Fibroblast of lung (primary cell): ENCODE measurements at regions not wholly inside any gene's neighbourhood (a gene's known extent, or its start where the extent isn't known, plus 50 kb on each side); places are given as distances from the start of the nearest gene placed in this dataset.
A peak's percentile ranks its signal among the peaks of the same experiment; 100 is the strongest.

Experiments used
- DNase-seq, 2 donors: peaks; one replicate each; pipeline versions ENCODE4 v3.0.0 to v3.0.0-alpha.2; 2010; ENCODE audit warnings: low read depth in 2 of 2
- H2AFZ ChIP-seq: 2 replicates; pipeline ENCODE4 v1.5.1; 2012; ENCODE audit warnings: low read length, control low read depth, inconsistent platforms
- H3K27ac ChIP-seq: 2 replicates; pipeline ENCODE4 v1.5.1; 2011; ENCODE audit warnings: low read length, control low read depth; ENCODE audit not compliant: insufficient read depth
- H3K27me3 ChIP-seq: 2 replicates; pipeline ENCODE4 v1.5.1; 2011; ENCODE audit warnings: mild to moderate bottlenecking, low read length; ENCODE audit not compliant: control insufficient read depth, insufficient read depth
- H3K36me3 ChIP-seq: 2 replicates; pipeline ENCODE4 v1.5.1; 2011; ENCODE audit warnings: low read length; ENCODE audit not compliant: control insufficient read depth, insufficient read depth
- H3K4me1 ChIP-seq: 2 replicates; pipeline ENCODE4 v1.5.1; 2011; ENCODE audit warnings: low read length; ENCODE audit not compliant: control insufficient read depth, insufficient read depth; ENCODE audit errors: extremely low read depth
- H3K4me2 ChIP-seq: 2 replicates; pipeline ENCODE4 v1.5.1; 2011; ENCODE audit warnings: low read length, control low read depth; ENCODE audit not compliant: insufficient read depth; ENCODE audit errors: extremely low read depth
- H3K4me3 ChIP-seq, 4 experiments: fragments of 200-600 bp in 1 of 4; sonication (generic) in 1 of 4; replicated peaks in 1 of 4; 2 replicates each; pipeline ENCODE4 v1.5.1; 2011 to 2016; ENCODE audit warnings: low read length in 4 of 4, low read depth in 3 of 4, mild to moderate bottlenecking in 3 of 4, control low read depth in 2 of 4, inconsistent platforms in 1 of 4, mixed read lengths in 1 of 4; ENCODE audit not compliant: insufficient read depth in 1 of 4; ENCODE audit errors: control extremely low read depth in 1 of 4
- H3K79me2 ChIP-seq: 2 replicates; pipeline ENCODE4 v1.5.1; 2012; ENCODE audit warnings: mild to moderate bottlenecking, low read length, inconsistent platforms; ENCODE audit not compliant: control insufficient read depth, insufficient read depth
- H3K9ac ChIP-seq: 2 replicates; pipeline ENCODE4 v1.5.1; 2011; ENCODE audit warnings: mild to moderate bottlenecking, low read length, control low read depth; ENCODE audit not compliant: insufficient read depth
- H3K9me3 ChIP-seq: 2 replicates; pipeline ENCODE4 v1.5.1; 2012; ENCODE audit warnings: low read depth, low read length; ENCODE audit not compliant: control insufficient read depth, insufficient read depth
- H4K20me1 ChIP-seq: 2 replicates; pipeline ENCODE4 v1.5.1; 2011; ENCODE audit warnings: low read length; ENCODE audit not compliant: control insufficient read depth, insufficient read depth; ENCODE audit errors: extremely low read depth
- CTCF ChIP-seq, 2 donors: IDR thresholded peaks in 1 of 2; conservative IDR thresholded peaks in 1 of 2; 1 replicate in 1 of 2; 2 replicates in 1 of 2; pipeline ENCODE4 v1.5.1; 2011 to 2012; ENCODE audit warnings: low read length in 2 of 2, control low read depth in 1 of 2, inconsistent platforms in 1 of 2, low read depth in 1 of 2, mild to moderate bottlenecking in 1 of 2
- EZH2 ChIP-seq: IDR thresholded peaks from 2 replicates; pipeline ENCODE4 v1.5.1; 2012; ENCODE audit warnings: low read length, control low read depth, mild to moderate bottlenecking; ENCODE audit errors: missing control alignments

GRCh38 chr11:27200779-27201453 lies 160.3 kb downstream of the BBOX1 start:
- Histone ChIP-seq H2AFZ (no peak overlapping the region), H3K4me1 (peaks cover 10% of the 10 kb centered on the region), H3K27ac (no peak overlapping the region), H3K9ac (no peak overlapping the region), H3K27me3 (no peaks in the 10 kb centered on the region), H3K36me3 (no peaks in the 10 kb centered on the region), H4K20me1 (no peaks in the 10 kb centered on the region), H3K79me2 (no peaks in the 10 kb centered on the region), H3K9me3 (no peaks in the 10 kb centered on the region), H3K4me2 (no peak overlapping the region), H3K4me3 (no peak overlapping the region)
- DNase-seq, result no peak
- TF ChIP-seq EZH2 (no peak), CTCF (conservative IDR thresholded peaks at IDR 0.05 in 1 of 2, IDR thresholded peaks at IDR 0.05 in 1 of 2; ENCODE audit: low read depth in 1 of 2, low read length in 2 of 2) (no peak)

DNA sequence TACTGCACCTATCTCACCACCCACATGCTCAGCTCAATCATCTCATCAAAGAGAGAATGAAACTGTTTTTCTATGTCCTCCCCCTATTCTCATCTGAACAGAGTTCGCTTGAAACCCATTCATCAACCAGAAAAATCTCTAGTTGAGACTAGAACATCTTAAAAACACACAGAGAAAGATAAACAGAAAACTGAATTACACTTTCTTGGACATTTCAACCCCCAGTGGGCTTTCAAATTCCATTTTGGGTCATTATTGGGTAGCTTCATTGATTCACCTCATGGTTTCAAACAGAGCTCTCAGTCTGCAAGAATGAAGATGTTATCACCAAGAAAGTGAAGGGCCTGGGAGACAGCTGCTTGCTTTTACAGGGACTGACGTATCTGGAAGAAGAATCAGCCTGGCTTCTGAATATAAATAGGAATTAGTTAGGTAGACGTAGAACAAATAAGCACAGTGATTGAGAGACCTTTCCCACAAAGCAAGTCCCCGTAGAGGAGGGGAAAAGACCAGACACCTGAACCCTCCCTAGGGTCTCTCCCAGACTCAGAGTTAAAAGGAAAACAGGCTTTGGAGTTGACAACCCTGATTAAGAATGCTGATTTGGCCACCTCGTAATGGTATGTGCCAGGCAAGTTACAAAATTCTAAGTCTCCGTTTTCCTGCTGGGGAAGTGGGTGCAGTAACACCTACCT lies 155.7 kb downstream of the BBOX1 start:
- peak in 1 of 2 donors; percentile 91 for DNase-seq
- no peaks in the 10 kb centered on the region for H3K27me3 ChIP-seq
- H2AFZ ChIP-seq, result no peak overlapping the region

DNA sequence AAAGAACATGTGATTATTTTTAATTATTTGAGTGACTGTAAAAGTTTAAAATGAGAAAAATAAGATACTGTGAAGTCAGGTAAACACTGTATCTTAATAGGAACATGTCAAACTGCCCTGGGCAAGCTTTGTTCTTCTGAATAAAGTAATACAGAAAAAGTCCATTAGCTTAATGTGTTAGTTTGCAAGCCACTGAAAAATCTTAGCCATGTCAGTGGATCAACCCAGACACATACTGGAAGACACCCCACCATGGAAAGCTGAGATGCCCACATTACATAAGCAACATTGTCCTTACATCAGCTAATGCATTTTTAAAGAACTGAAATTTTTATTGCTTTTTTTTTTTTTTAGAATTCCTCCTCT lies 155.2 kb downstream of the BBOX1 start:
- H3K36me3 ChIP-seq, result no peaks in the 10 kb centered on the region
- H3K4me2 ChIP-seq, result no peak overlapping the region
- no peaks in the 10 kb centered on the region for H3K9me3 ChIP-seq
- H4K20me1 ChIP-seq, result no peaks in the 10 kb centered on the region
- no peak overlapping the region for H2AFZ ChIP-seq
- H3K9ac ChIP-seq, result no peak overlapping the region
- no peaks in the 10 kb centered on the region for H3K27me3 ChIP-seq
- no peaks in the 10 kb centered on the region for H3K79me2 ChIP-seq
- no peak for TF ChIP-seq EZH2
- no peak for TF ChIP-seq CTCF (conservative IDR thresholded peaks at IDR 0.05 in 1 of 2, IDR thresholded peaks at IDR 0.05 in 1 of 2; ENCODE audit: low read depth in 1 of 2, low read length in 2 of 2)
- H3K4me1 ChIP-seq, result no peaks in the 10 kb centered on the region
- no peak overlapping the region for H3K4me3 ChIP-seq
- no peak for DNase-seq
- no peak overlapping the region for H3K27ac ChIP-seq

More for the DNA sequence above, 155.7 kb downstream of the BBOX1 start:
- Histone ChIP-seq H3K9me3 (no peaks in the 10 kb centered on the region), H3K27ac (no peak overlapping the region), H3K79me2 (no peaks in the 10 kb centered on the region), H3K4me1 (peaks cover under 1% of the 10 kb centered on the region), H3K9ac (no peak overlapping the region), H3K4me3 (no peak overlapping the region), H3K36me3 (no peaks in the 10 kb centered on the region), H4K20me1 (no peaks in the 10 kb centered on the region), H3K4me2 (no peak overlapping the region)
- TF ChIP-seq CTCF (conservative IDR thresholded peaks at IDR 0.05 in 1 of 2, IDR thresholded peaks at IDR 0.05 in 1 of 2; ENCODE audit: low read depth in 1 of 2, low read length in 2 of 2) (no peak), EZH2 (no peak)
